ES-I3 (cell line): ENCODE measurements at regions not wholly inside any gene's neighbourhood (a gene's known extent, or its start where the extent isn't known, plus 50 kb on each side); places are given as distances from the start of the nearest gene placed in this dataset.
"Not testable (repeated sequence)": the region's sequence is repeated elsewhere in the genome, so short reads cannot be mapped to it uniquely, and the experiment has no call there.

Experiments used
- H3K36me3 ChIP-seq: 2 replicates; pipeline ENCODE4 v1.6.1; 2013; ENCODE audit warnings: mild to moderate bottlenecking, low read length, control low read depth, moderate library complexity; ENCODE audit not compliant: insufficient read depth
- H3K4me1 ChIP-seq: 2 replicates; pipeline ENCODE4 v1.6.1; 2013; ENCODE audit warnings: mild to moderate bottlenecking, control low read depth, low read length; ENCODE audit not compliant: insufficient read depth
- H3K9ac ChIP-seq: 2 replicates; pipeline ENCODE4 v1.6.1; 2013; ENCODE audit warnings: low read depth, mild to moderate bottlenecking, low read length, moderate library complexity
- H3K9me3 ChIP-seq: 2 replicates; pipeline ENCODE4 v1.6.1; 2013; ENCODE audit warnings: mild to moderate bottlenecking, low read length, moderate library complexity; ENCODE audit not compliant: control insufficient read depth, insufficient read depth

DNA sequence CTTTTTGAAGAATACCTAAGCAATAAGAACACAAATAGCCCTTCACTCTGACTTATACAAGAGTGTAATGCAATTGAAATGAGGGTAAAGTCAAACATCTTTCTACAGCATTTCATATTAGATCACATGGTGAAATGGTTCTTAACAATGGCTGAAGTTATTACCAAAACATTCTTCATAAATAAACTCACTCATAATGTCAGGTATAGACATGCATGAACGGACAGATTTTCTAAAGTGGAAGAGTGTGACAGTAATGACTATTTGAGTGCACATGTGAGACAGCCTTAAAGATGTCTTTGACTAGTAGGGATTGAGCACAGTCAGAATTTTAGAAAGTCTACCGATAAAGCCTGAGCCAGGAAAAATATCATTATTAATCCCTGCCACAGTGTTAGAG lies 471.0 kb downstream of the ZPLD1 start:
- no peaks in the 10 kb centered on the region for H3K9me3 ChIP-seq
- no peak overlapping the region for H3K9ac ChIP-seq
- H3K4me1 ChIP-seq = no peaks in the 10 kb centered on the region
- no peaks in the 10 kb centered on the region for H3K36me3 ChIP-seq

DNA sequence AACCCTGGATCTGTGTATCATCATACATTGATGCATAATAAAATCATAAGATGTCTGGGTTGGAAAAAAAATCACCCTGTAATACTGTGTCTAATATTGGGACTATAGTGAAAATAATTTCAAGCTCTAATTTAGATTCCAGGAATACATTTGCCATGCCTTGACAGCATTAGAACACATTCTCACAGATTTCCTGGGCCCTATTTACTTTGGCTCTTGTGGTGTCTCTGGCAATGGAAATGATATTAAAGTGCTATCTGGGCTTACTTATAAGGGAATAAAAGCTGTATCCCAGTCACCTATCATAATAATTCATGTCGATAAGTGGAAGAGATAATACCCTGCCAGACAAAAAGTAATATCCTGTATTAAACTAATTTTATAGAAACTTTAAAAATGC lies 472.0 kb downstream of the ZPLD1 start:
- Histone ChIP-seq H3K9ac (no peak overlapping the region), H3K4me1 (no peaks in the 10 kb centered on the region), H3K9me3 (no peaks in the 10 kb centered on the region)

GRCh38 chr3:102909904-102910303 lies 475.1 kb downstream of the ZPLD1 start:
- H3K9me3 ChIP-seq = no peaks in the 10 kb centered on the region
- H3K4me1 ChIP-seq = no peaks in the 10 kb centered on the region
- no peaks in the 10 kb centered on the region for H3K36me3 ChIP-seq
- no peak overlapping the region for H3K9ac ChIP-seq

More for the DNA sequence above, 472.0 kb downstream of the ZPLD1 start:
- no peaks in the 10 kb centered on the region for H3K36me3 ChIP-seq

DNA sequence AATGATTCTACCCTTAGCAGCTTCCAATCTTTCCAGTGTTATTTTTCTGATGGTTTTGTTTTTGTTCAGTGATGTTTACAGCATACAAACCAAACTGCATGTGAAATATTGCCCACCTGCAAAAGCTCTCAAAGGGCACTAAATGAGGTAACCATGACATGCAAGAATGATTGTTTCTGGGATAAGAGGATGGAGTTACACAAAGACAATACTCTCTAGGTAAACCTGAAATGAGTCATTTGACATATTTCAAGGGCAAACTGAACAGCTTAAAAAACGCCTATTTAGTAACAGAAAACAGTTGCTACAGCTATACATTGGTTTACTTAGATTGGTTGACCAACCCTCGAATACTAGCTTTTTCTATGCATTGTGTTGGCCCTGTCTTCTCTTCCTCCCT lies 481.7 kb downstream of the ZPLD1 start:
- Histone ChIP-seq H3K4me1 (no peaks in the 10 kb centered on the region), H3K9ac (no peak overlapping the region), H3K9me3 (no peaks in the 10 kb centered on the region), H3K36me3 (no peaks in the 10 kb centered on the region)

- no peaks in the 10 kb centered on the region for H3K4me1 ChIP-seq
- H3K9ac ChIP-seq = no peak overlapping the region
- no peaks in the 10 kb centered on the region for H3K36me3 ChIP-seq
- peaks cover 6% of the 10 kb centered on the region for H3K9me3 ChIP-seq
Observed at GRCh38 chr3:102926618-102927017, 491.8 kb downstream of the ZPLD1 start.

DNA sequence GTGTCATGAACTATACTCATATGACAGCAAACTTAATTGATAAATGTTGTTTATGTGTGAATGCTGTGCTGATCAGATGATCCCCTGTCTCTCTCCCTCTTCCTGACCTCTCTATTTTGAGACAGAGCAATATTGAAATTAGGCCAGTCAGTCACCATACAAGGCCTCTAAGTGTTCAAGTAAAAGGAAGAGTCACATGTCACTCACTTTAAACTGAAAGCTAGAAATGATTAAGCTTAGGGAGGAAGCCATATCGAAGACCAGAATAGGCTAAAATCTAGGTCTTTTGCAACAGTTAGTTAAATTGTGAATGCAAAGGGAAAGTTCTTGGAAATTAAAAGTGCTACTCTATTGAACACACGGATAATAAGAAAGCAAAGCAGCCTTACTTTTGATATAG lies 498.6 kb downstream of the ZPLD1 start:
- H3K9me3 ChIP-seq = no peaks in the 10 kb centered on the region; the same call in 1 of the 2 replicates
- H3K36me3 ChIP-seq = no peaks in the 10 kb centered on the region
- H3K9ac ChIP-seq = no peak overlapping the region
- H3K4me1 ChIP-seq = no peaks in the 10 kb centered on the region

DNA sequence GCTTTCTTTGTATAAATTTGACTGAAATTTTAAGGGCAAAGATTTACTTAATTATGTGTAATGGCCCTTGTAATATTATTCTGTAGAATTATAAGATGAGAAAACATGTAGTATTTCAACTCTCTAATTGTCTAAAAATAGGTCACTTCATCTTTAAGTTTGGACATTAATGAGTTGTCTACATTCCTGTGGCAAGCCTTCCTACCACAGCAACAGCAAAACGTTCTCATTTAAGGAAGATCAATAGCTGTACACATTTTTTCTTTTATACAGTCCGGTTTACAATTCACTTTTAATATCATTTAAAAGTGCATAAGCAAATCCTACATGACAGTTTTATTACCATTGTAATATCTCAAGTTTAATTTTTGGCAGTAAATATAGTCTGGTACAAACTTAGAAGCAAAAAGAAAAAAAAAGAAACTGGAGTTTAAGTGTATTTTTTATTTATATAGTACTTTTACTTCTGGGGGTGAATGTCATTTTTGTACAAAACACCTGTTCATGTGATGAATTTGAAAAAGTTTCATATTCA lies 501.8 kb downstream of the ZPLD1 start:
- Histone ChIP-seq H3K9ac (no peak overlapping the region), H3K9me3 (no peaks in the 10 kb centered on the region; the same call in 1 of the 2 replicates), H3K4me1 (no peaks in the 10 kb centered on the region), H3K36me3 (no peaks in the 10 kb centered on the region)

- no peaks in the 10 kb centered on the region for H3K9me3 ChIP-seq
- no peak overlapping the region for H3K9ac ChIP-seq
- H3K4me1 ChIP-seq = no peaks in the 10 kb centered on the region
- no peaks in the 10 kb centered on the region for H3K36me3 ChIP-seq
Observed at GRCh38 chr3:102941786-102942185, 507.0 kb downstream of the ZPLD1 start.

DNA sequence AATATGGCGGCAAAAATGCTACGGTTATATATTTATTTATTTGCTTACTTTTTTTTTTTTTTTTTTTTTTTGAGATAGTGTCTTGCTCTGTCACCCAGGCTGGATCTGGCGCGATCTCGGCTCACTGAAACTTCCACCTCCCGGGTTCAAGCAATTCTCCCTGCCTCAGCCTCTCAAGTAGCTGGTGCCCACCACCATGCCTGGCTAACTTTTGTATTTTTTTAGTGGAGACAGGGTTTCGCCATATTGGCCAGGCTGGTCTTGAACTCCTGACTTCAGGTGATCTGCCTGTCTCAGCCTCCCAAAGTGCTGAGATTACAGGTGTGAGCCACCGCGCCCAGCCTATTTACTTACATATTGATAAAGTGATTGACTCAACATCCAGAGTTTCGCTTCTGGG lies 511.6 kb downstream of the ZPLD1 start:
- not testable (repeated sequence) for H3K9ac ChIP-seq, H3K36me3 ChIP-seq, H3K4me1 ChIP-seq, H3K9me3 ChIP-seq

GRCh38 chr3:102972350-102972749 lies 537.5 kb downstream of the ZPLD1 start:
- no peaks in the 10 kb centered on the region for H3K36me3 ChIP-seq
- H3K4me1 ChIP-seq = no peaks in the 10 kb centered on the region
- H3K9me3 ChIP-seq = no peaks in the 10 kb centered on the region
- no peak overlapping the region for H3K9ac ChIP-seq

GRCh38 chr3:102974333-102974732 lies 539.5 kb downstream of the ZPLD1 start:
- H3K4me1 ChIP-seq = no peaks in the 10 kb centered on the region
- no peaks in the 10 kb centered on the region for H3K36me3 ChIP-seq
- H3K9me3 ChIP-seq = no peaks in the 10 kb centered on the region
- H3K9ac ChIP-seq = no peak overlapping the region

DNA sequence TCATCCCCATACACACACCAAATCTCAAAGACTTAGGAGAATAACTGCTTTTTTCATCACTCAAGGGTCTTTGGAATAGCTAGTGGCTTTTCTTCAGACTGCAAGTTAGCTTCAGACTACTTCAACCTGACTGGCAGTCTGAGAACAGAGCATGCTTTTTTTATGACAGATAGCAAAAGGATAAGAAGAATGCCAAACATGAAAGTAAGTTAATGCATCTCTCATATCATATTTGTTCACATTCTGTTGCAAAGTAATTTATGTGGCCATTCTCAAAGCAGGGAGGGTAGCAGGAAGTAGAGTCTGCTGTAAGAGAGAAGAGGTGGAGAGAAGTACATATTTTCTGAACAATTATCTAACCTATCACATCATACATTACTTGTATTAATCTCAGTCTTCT lies 544.4 kb downstream of the ZPLD1 start:
- Histone ChIP-seq H3K9ac (no peak overlapping the region), H3K4me1 (no peaks in the 10 kb centered on the region), H3K36me3 (no peaks in the 10 kb centered on the region), H3K9me3 (no peaks in the 10 kb centered on the region)

- H3K4me1 ChIP-seq = no peaks in the 10 kb centered on the region
- H3K9ac ChIP-seq = no peak overlapping the region
- no peaks in the 10 kb centered on the region for H3K36me3 ChIP-seq
- no peaks in the 10 kb centered on the region for H3K9me3 ChIP-seq
Observed at GRCh38 chr3:102979682-102980354, 545.0 kb downstream of the ZPLD1 start.

- H3K9me3 ChIP-seq = no peaks in the 10 kb centered on the region
- no peak overlapping the region for H3K9ac ChIP-seq
- no peaks in the 10 kb centered on the region for H3K4me1 ChIP-seq
- H3K36me3 ChIP-seq = no peaks in the 10 kb centered on the region
Observed at GRCh38 chr3:102980355-102980696, 545.5 kb downstream of the ZPLD1 start.

GRCh38 chr3:103002425-103003176 lies 567.8 kb downstream of the ZPLD1 start:
- Histone ChIP-seq H3K36me3 (no peaks in the 10 kb centered on the region), H3K9me3 (peaks cover 4% of the 10 kb centered on the region; the same call in 1 of the 2 replicates), H3K4me1 (no peaks in the 10 kb centered on the region), H3K9ac (no peak overlapping the region)
